ENCODE measurements at regions not wholly inside any gene's neighbourhood (a gene's known extent, or its start where the extent isn't known, plus 50 kb on each side); places are given as distances from the start of the nearest gene placed in this dataset.
"Not testable (repeated sequence)": the region's sequence is repeated elsewhere in the genome, so short reads cannot be mapped to it uniquely, and the experiment has no call there.

GRCh38 chr7:49707891-49708290, 65.5 kb upstream of the VWC2 start:
- Histone ChIP-seq H3K9ac (ENCODE audit: insufficient read length) (no peak overlapping the region), H3K27ac (no peak overlapping the region), H3K4me3 (no peak overlapping the region), H3K9me3 (ENCODE audit: low read depth, low read length) (no peaks in the 10 kb centered on the region), H3K36me3 (ENCODE audit: insufficient read depth, low read length) (no peaks in the 10 kb centered on the region)
- no peak for TF ChIP-seq FOXP2 (optimal IDR thresholded peaks at IDR 0.05; ENCODE audit: control extremely low read depth, extremely low read length, insufficient read depth)
- no peak for TF ChIP-seq EZH2 (IDR thresholded peaks at IDR 0.05)
- no peak for TF ChIP-seq POLR2AphosphoS5 (IDR thresholded peaks at IDR 0.05; ENCODE audit: borderline replicate concordance, low read depth, low read length)
- no peak for DNase-seq (ENCODE audit: low read depth, low spot score)

GRCh38 chr7:49708590-49708989, 64.8 kb upstream of the VWC2 start:
- no peak overlapping the region for H3K27ac ChIP-seq
- DNase-seq (ENCODE audit: low read depth, low spot score): no peak
- no peak for TF ChIP-seq EZH2 (IDR thresholded peaks at IDR 0.05)
- no peak for TF ChIP-seq POLR2AphosphoS5 (IDR thresholded peaks at IDR 0.05; ENCODE audit: borderline replicate concordance, low read depth, low read length)
- no peak for TF ChIP-seq FOXP2 (optimal IDR thresholded peaks at IDR 0.05; ENCODE audit: control extremely low read depth, extremely low read length, insufficient read depth)
- H3K9ac ChIP-seq (ENCODE audit: insufficient read length): no peak overlapping the region
- H3K4me3 ChIP-seq: no peak overlapping the region
- H3K9me3 ChIP-seq (ENCODE audit: low read depth, low read length): no peaks in the 10 kb centered on the region
- H3K36me3 ChIP-seq (ENCODE audit: insufficient read depth, low read length): no peaks in the 10 kb centered on the region

- H3K36me3 ChIP-seq (ENCODE audit: insufficient read depth, low read length); H3K9ac ChIP-seq (ENCODE audit: insufficient read length); DNase-seq (ENCODE audit: low read depth, low spot score); H3K9me3 ChIP-seq (ENCODE audit: low read depth, low read length); H3K4me3 ChIP-seq; H3K27ac ChIP-seq: not testable (repeated sequence)
Observed at GRCh38 chr7:49711072-49711723, 62.2 kb upstream of the VWC2 start.

- DNase-seq (ENCODE audit: low read depth, low spot score): no peak
- Histone ChIP-seq H3K4me3 (no peak overlapping the region), H3K36me3 (ENCODE audit: insufficient read depth, low read length) (no peaks in the 10 kb centered on the region), H3K9ac (ENCODE audit: insufficient read length) (no peak overlapping the region), H3K9me3 (ENCODE audit: low read depth, low read length) (no peaks in the 10 kb centered on the region), H3K27ac (no peak overlapping the region)
- TF ChIP-seq EZH2 (IDR thresholded peaks at IDR 0.05): no peak
- no peak for TF ChIP-seq FOXP2 (optimal IDR thresholded peaks at IDR 0.05; ENCODE audit: control extremely low read depth, extremely low read length, insufficient read depth)
- TF ChIP-seq POLR2AphosphoS5 (IDR thresholded peaks at IDR 0.05; ENCODE audit: borderline replicate concordance, low read depth, low read length): no peak
Observed at GRCh38 chr7:49714182-49714581, 59.3 kb upstream of the VWC2 start.

- Histone ChIP-seq H3K27ac (no peak overlapping the region), H3K9ac (ENCODE audit: insufficient read length) (no peak overlapping the region)
- TF ChIP-seq POLR2AphosphoS5 (IDR thresholded peaks at IDR 0.05; ENCODE audit: borderline replicate concordance, low read depth, low read length): no peak
- no peak for TF ChIP-seq EZH2 (IDR thresholded peaks at IDR 0.05)
- no peak for TF ChIP-seq FOXP2 (optimal IDR thresholded peaks at IDR 0.05; ENCODE audit: control extremely low read depth, extremely low read length, insufficient read depth)
Observed at GRCh38 chr7:49715486-49715885, 58.0 kb upstream of the VWC2 start.

GRCh38 chr7:49717547-49717946, 55.9 kb upstream of the VWC2 start:
- no peaks in the 10 kb centered on the region for H3K36me3 ChIP-seq (ENCODE audit: insufficient read depth, low read length)
- no peak for DNase-seq (ENCODE audit: low read depth, low spot score)
- no peak for TF ChIP-seq POLR2AphosphoS5 (IDR thresholded peaks at IDR 0.05; ENCODE audit: borderline replicate concordance, low read depth, low read length)
- TF ChIP-seq EZH2 (IDR thresholded peaks at IDR 0.05): no peak
- no peak for TF ChIP-seq FOXP2 (optimal IDR thresholded peaks at IDR 0.05; ENCODE audit: control extremely low read depth, extremely low read length, insufficient read depth)

More at GRCh38 chr7:49715486-49715885, 58.0 kb upstream of the VWC2 start:
- H3K9me3 ChIP-seq (ENCODE audit: low read depth, low read length): no peaks in the 10 kb centered on the region
- DNase-seq (ENCODE audit: low read depth, low spot score): no peak
- H3K4me3 ChIP-seq: no peak overlapping the region
- H3K36me3 ChIP-seq (ENCODE audit: insufficient read depth, low read length): no peaks in the 10 kb centered on the region

GRCh38 chr7:49718760-49719159, 54.7 kb upstream of the VWC2 start:
- no peak overlapping the region for H3K4me3 ChIP-seq
- no peak for TF ChIP-seq FOXP2 (optimal IDR thresholded peaks at IDR 0.05; ENCODE audit: control extremely low read depth, extremely low read length, insufficient read depth)
- TF ChIP-seq EZH2 (IDR thresholded peaks at IDR 0.05): no peak
- no peak for TF ChIP-seq POLR2AphosphoS5 (IDR thresholded peaks at IDR 0.05; ENCODE audit: borderline replicate concordance, low read depth, low read length)
- H3K27ac ChIP-seq: no peak overlapping the region
- no peak for DNase-seq (ENCODE audit: low read depth, low spot score)
- H3K9ac ChIP-seq (ENCODE audit: insufficient read length): no peak overlapping the region
- no peaks in the 10 kb centered on the region for H3K36me3 ChIP-seq (ENCODE audit: insufficient read depth, low read length)
- no peaks in the 10 kb centered on the region for H3K9me3 ChIP-seq (ENCODE audit: low read depth, low read length)

More at GRCh38 chr7:49717547-49717946, 55.9 kb upstream of the VWC2 start:
- H3K27ac ChIP-seq: no peak overlapping the region
- no peak overlapping the region for H3K4me3 ChIP-seq
- no peak overlapping the region for H3K9ac ChIP-seq (ENCODE audit: insufficient read length)
- no peaks in the 10 kb centered on the region for H3K9me3 ChIP-seq (ENCODE audit: low read depth, low read length)

GRCh38 chr7:49721441-49721840, 52.0 kb upstream of the VWC2 start:
- H3K9ac ChIP-seq (ENCODE audit: insufficient read length): no peak overlapping the region
- H3K4me3 ChIP-seq: no peak overlapping the region
- TF ChIP-seq POLR2AphosphoS5 (IDR thresholded peaks at IDR 0.05; ENCODE audit: borderline replicate concordance, low read depth, low read length): no peak
- no peak for TF ChIP-seq FOXP2 (optimal IDR thresholded peaks at IDR 0.05; ENCODE audit: control extremely low read depth, extremely low read length, insufficient read depth)
- no peak for TF ChIP-seq EZH2 (IDR thresholded peaks at IDR 0.05)
- no peak overlapping the region for H3K27ac ChIP-seq
- no peak for DNase-seq (ENCODE audit: low read depth, low spot score)
- no peaks in the 10 kb centered on the region for H3K36me3 ChIP-seq (ENCODE audit: insufficient read depth, low read length)
- no peaks in the 10 kb centered on the region for H3K9me3 ChIP-seq (ENCODE audit: low read depth, low read length)
